PC-3 (cell line): ENCODE measurements at regions not wholly inside any gene's neighbourhood (a gene's known extent, or its start where the extent isn't known, plus 50 kb on each side); places are given as distances from the start of the nearest gene placed in this dataset.

Source experiments
- ATAC-seq: fragments of 200-7000 bp; cut with Tn5 transposase; 2 replicates; pipeline ENCODE4 v1.9.1; 2020; ENCODE audit warnings: mild to moderate bottlenecking, moderate library complexity
- BruUV-seq: library from RNA; stranded (reverse); fragments of 400-500 nt; replicated peaks from 2 replicates; lab custom pipeline; 2021; lab: Mats Ljungman, UMichigan
- CTCF ChIA-PET: fragments of 300-600 bp; sonication (Branson Sonifier 250); formaldehyde crosslinking; loops from one replicate; lab custom pipeline; 2022; ENCODE audit warnings: antibody characterized with exemption; lab: Charles Lee
- POLR2A ChIA-PET: fragments of 300-600 bp; sonication (Branson Sonifier 250); formaldehyde crosslinking; loops from one replicate; lab custom pipeline; 2022; ENCODE audit warnings: antibody characterized with exemption; ENCODE audit not compliant: unreplicated experiment; lab: Charles Lee
- DNase-seq: peaks from one replicate; pipeline ENCODE4 v3.0.0-alpha.2; 2015
- H2AFZ ChIP-seq: fragments of 300-600 bp; sonication (generic); 2 replicates; pipeline ENCODE4 v1.6.0; 2016; ENCODE audit warnings: antibody characterized with exemption, low read length
- H3F3A ChIP-seq: fragments of 300-600 bp; sonication (generic); one replicate; pipeline ENCODE4 v1.6.0; 2017; ENCODE audit warnings: antibody characterized with exemption, low read length, control low read depth, mild to moderate bottlenecking; ENCODE audit not compliant: unreplicated experiment
- H3K27ac ChIP-seq: fragments of 300-600 bp; sonication (generic); 2 replicates; pipeline ENCODE4 v1.5.1; 2016; ENCODE audit warnings: mild to moderate bottlenecking, low read length
- H3K27me3 ChIP-seq: fragments of 300-600 bp; sonication (generic); 2 replicates; pipeline ENCODE4 v1.6.1; 2016; ENCODE audit warnings: low read length, mixed read lengths
- H3K36me3 ChIP-seq: fragments of 300-600 bp; sonication (generic); 2 replicates; pipeline ENCODE4 v1.6.1; 2016; ENCODE audit warnings: low read depth, mixed run types, low read length, mixed read lengths
- H3K4me1 ChIP-seq: fragments of 300-600 bp; sonication (generic); 2 replicates; pipeline ENCODE4 v1.5.1; 2016; ENCODE audit warnings: low read length; ENCODE audit not compliant: insufficient read depth
- H3K4me2 ChIP-seq: fragments of 300-600 bp; sonication (generic); 2 replicates; pipeline ENCODE4 v1.6.0; 2016; ENCODE audit warnings: low read length
- H3K4me3 ChIP-seq: fragments of 300-600 bp; sonication (generic); 2 replicates; pipeline ENCODE4 v1.5.1; 2016; ENCODE audit warnings: mild to moderate bottlenecking, low read length, mixed read lengths
- H3K79me2 ChIP-seq: fragments of 300-600 bp; sonication (generic); 2 replicates; pipeline ENCODE4 v1.6.1; 2017; ENCODE audit warnings: low read length, mixed read lengths
- H3K9ac ChIP-seq: fragments of 300-600 bp; sonication (generic); 2 replicates; pipeline ENCODE4 v1.6.0; 2016; ENCODE audit warnings: mild to moderate bottlenecking, low read length
- H3K9me2 ChIP-seq: fragments of 300-600 bp; sonication (generic); replicated peaks from 2 replicates; pipeline ENCODE4 v1.6.1; 2016; ENCODE audit warnings: mixed run types, low read length, mixed read lengths
- H3K9me3 ChIP-seq: fragments of 300-600 bp; sonication (generic); 2 replicates; pipeline ENCODE4 v1.6.1; 2016; ENCODE audit warnings: low read length, mixed read lengths
- H4K20me1 ChIP-seq: fragments of 300-600 bp; sonication (generic); 2 replicates; pipeline ENCODE4 v1.6.1; 2016; ENCODE audit warnings: low read length, mixed read lengths
- CTCF ChIP-seq: fragments of 300-600 bp; sonication (generic); conservative IDR thresholded peaks from 2 replicates; pipeline ENCODE4 v1.5.1; 2017; ENCODE audit warnings: antibody characterized with exemption, low read depth, mild to moderate bottlenecking, low read length
- EZH2 ChIP-seq: fragments of 300-600 bp; sonication (generic); IDR thresholded peaks from one replicate; pipeline ENCODE4 v1.6.1; 2017; ENCODE audit warnings: antibody characterized with exemption, mild to moderate bottlenecking, low read length; ENCODE audit not compliant: unreplicated experiment
- EZH2phosphoT487 ChIP-seq: fragments of 300-600 bp; sonication (generic); IDR thresholded peaks from 2 replicates; pipeline ENCODE4 v1.6.1; 2018; ENCODE audit warnings: mild to moderate bottlenecking, antibody characterized with exemption, low read length, borderline replicate concordance
- intact Hi-C: fragments of 100-400 bp; cut with micrococcal nuclease; formaldehyde crosslinking; loops from 2 replicates; pipeline ENCODE4 v1.9.0; 2023

GRCh38 chr3:144237351-144237750 is 265.7 kb downstream of the DIPK2A start:
- intact Hi-C loops, result no loop called here
- no peaks in the 10 kb centered on the region for H3K36me3 ChIP-seq
- ChIA-PET POLR2A (no interaction called here), CTCF (no interaction called here)
- no peak overlapping the region for H3K9ac ChIP-seq
- H3K9me3 ChIP-seq, result no peaks in the 10 kb centered on the region
- H3K79me2 ChIP-seq, result no peaks in the 10 kb centered on the region
- ATAC-seq, result no peak
- no peaks in the 10 kb centered on the region for H3F3A ChIP-seq
- H3K9me2 ChIP-seq, result no peaks in the 10 kb centered on the region
- H3K4me3 ChIP-seq, result no peak overlapping the region
- no peak overlapping the region for H3K27ac ChIP-seq
- H3K4me1 ChIP-seq, result no peaks in the 10 kb centered on the region
- no peaks in the 10 kb centered on the region for H4K20me1 ChIP-seq
- BruUV-seq, result no TSS peak
- H3K4me2 ChIP-seq, result no peak overlapping the region
- no peak for DNase-seq
- H3K27me3 ChIP-seq, result no peaks in the 10 kb centered on the region
- no peak overlapping the region for H2AFZ ChIP-seq
- TF ChIP-seq EZH2phosphoT487 (no peak), EZH2 (no peak), CTCF (no peak)

GRCh38 chr3:144241404-144241803 is 269.8 kb downstream of the DIPK2A start:
- intact Hi-C loops, result no loop called here
- H3K9me2 ChIP-seq, result no peaks in the 10 kb centered on the region
- DNase-seq, result no peak
- no peak for ATAC-seq
- no peaks in the 10 kb centered on the region for H3K79me2 ChIP-seq
- no TSS peak for BruUV-seq
- no peaks in the 10 kb centered on the region for H3K36me3 ChIP-seq
- no peak overlapping the region for H3K4me2 ChIP-seq
- no peak overlapping the region for H3K9ac ChIP-seq
- H3K9me3 ChIP-seq, result no peaks in the 10 kb centered on the region
- no peaks in the 10 kb centered on the region for H3K27me3 ChIP-seq
- no peaks in the 10 kb centered on the region for H3K4me1 ChIP-seq
- CTCF ChIA-PET, result no interaction called here
- no peaks in the 10 kb centered on the region for H3F3A ChIP-seq
- POLR2A ChIA-PET, result no interaction called here
- no peak overlapping the region for H3K4me3 ChIP-seq
- no peak overlapping the region for H2AFZ ChIP-seq
- no peak overlapping the region for H3K27ac ChIP-seq
- TF ChIP-seq EZH2phosphoT487, result no peak
- TF ChIP-seq CTCF, result no peak
- TF ChIP-seq EZH2, result no peak
- no peaks in the 10 kb centered on the region for H4K20me1 ChIP-seq

GRCh38 chr3:144242747-144243146 is 271.1 kb downstream of the DIPK2A start:
- H3K27me3 ChIP-seq, result no peaks in the 10 kb centered on the region

More at GRCh38 chr3:144242747-144243146, 271.1 kb downstream of the DIPK2A start:
- no peaks in the 10 kb centered on the region for H3K36me3 ChIP-seq
- no TSS peak for BruUV-seq
- DNase-seq (no peak), ATAC-seq (no peak)
- no peak overlapping the region for H3K4me3 ChIP-seq
- H3F3A ChIP-seq, result no peaks in the 10 kb centered on the region
- TF ChIP-seq CTCF (no peak), EZH2phosphoT487 (no peak), EZH2 (no peak)
- intact Hi-C loops, result no loop called here
- H4K20me1 ChIP-seq, result no peaks in the 10 kb centered on the region
- no peak overlapping the region for H3K27ac ChIP-seq
- no peak overlapping the region for H3K4me2 ChIP-seq
- no peak overlapping the region for H2AFZ ChIP-seq
- POLR2A ChIA-PET, result no interaction called here
- H3K79me2 ChIP-seq, result no peaks in the 10 kb centered on the region
- H3K9me2 ChIP-seq, result no peaks in the 10 kb centered on the region
- H3K4me1 ChIP-seq, result no peaks in the 10 kb centered on the region
- CTCF ChIA-PET, result interaction anchor here (0.7 kb wide), 1 partner anchor 55 kb away, joined by 3 read pairs; no protein-coding TSS in a partner anchor
- H3K9ac ChIP-seq, result no peak overlapping the region
- H3K9me3 ChIP-seq, result no peaks in the 10 kb centered on the region
